Trophoblast cell (in vitro differentiated cells and primary cell): ENCODE measurements at regions not wholly inside any gene's neighbourhood (a gene's known extent, or its start where the extent isn't known, plus 50 kb on each side); places are given as distances from the start of the nearest gene placed in this dataset.

Experiments used
- DNase-seq, 2 donors: peaks; one replicate each; pipeline ENCODE4 v3.0.0-alpha.2; 2016
- H2AFZ ChIP-seq: 2 replicates; pipeline ENCODE4 v1.6.1; 2013; ENCODE audit warnings: low read length, moderate library complexity, mild to moderate bottlenecking; ENCODE audit not compliant: insufficient read depth, poor library complexity
- H2AK5ac ChIP-seq: 2 replicates; pipeline ENCODE4 v1.6.1; 2013; ENCODE audit warnings: mild to moderate bottlenecking, low read length
- H2BK120ac ChIP-seq: 2 replicates; pipeline ENCODE4 v1.6.1; 2013; ENCODE audit warnings: low read length, mild to moderate bottlenecking, moderate library complexity; ENCODE audit not compliant: insufficient read depth, poor library complexity
- H2BK12ac ChIP-seq: 2 replicates; pipeline ENCODE4 v1.6.1; 2013; ENCODE audit warnings: mild to moderate bottlenecking, low read length, moderate library complexity
- H2BK5ac ChIP-seq: 2 replicates; pipeline ENCODE4 v1.6.1; 2013; ENCODE audit warnings: low read length, low read depth, moderate library complexity, mild to moderate bottlenecking; ENCODE audit not compliant: poor library complexity
- H3K14ac ChIP-seq: 2 replicates; pipeline ENCODE4 v1.6.1; 2013; ENCODE audit warnings: mild to moderate bottlenecking, low read length
- H3K18ac ChIP-seq: 2 replicates; pipeline ENCODE4 v1.6.1; 2013; ENCODE audit warnings: mild to moderate bottlenecking, low read length
- H3K23ac ChIP-seq: 2 replicates; pipeline ENCODE4 v1.6.1; 2013; ENCODE audit warnings: low read length
- H3K27ac ChIP-seq: 2 replicates; pipeline ENCODE4 v1.5.1; 2013; ENCODE audit warnings: low read depth, mild to moderate bottlenecking, inconsistent platforms, low read length, moderate library complexity
- H3K27me3 ChIP-seq: 2 replicates; pipeline ENCODE4 v1.6.1; 2013; ENCODE audit warnings: inconsistent platforms, mild to moderate bottlenecking, low read length, moderate library complexity; ENCODE audit not compliant: insufficient read depth
- H3K36me3 ChIP-seq, 2 experiments: 1 replicate in 1 of 2; 2 replicates in 1 of 2; pipeline ENCODE4 v1.6.1; 2013; ENCODE audit warnings: low read length in 2 of 2, mild to moderate bottlenecking in 2 of 2, moderate library complexity in 1 of 2; ENCODE audit not compliant: insufficient read depth in 2 of 2, control insufficient read depth in 1 of 2
- H3K4ac ChIP-seq: 2 replicates; pipeline ENCODE4 v1.6.1; 2013; ENCODE audit warnings: low read depth, mild to moderate bottlenecking, low read length, moderate library complexity
- H3K4me1 ChIP-seq, 2 experiments: 1 replicate in 1 of 2; 2 replicates in 1 of 2; pipeline ENCODE4 v1.6.1; 2013; ENCODE audit warnings: low read length in 2 of 2, mild to moderate bottlenecking in 2 of 2, moderate library complexity in 1 of 2; ENCODE audit not compliant: insufficient read depth in 2 of 2, control insufficient read depth in 1 of 2
- H3K4me2 ChIP-seq: 2 replicates; pipeline ENCODE4 v1.6.1; 2013; ENCODE audit warnings: inconsistent platforms, mild to moderate bottlenecking, low read length, moderate library complexity
- H3K4me3 ChIP-seq: 2 replicates; pipeline ENCODE4 v1.5.1; 2013; ENCODE audit warnings: mild to moderate bottlenecking, low read depth, low read length, inconsistent platforms
- H3K79me1 ChIP-seq: one replicate; pipeline ENCODE4 v1.6.1; 2013; ENCODE audit warnings: low read length
- H3K79me2 ChIP-seq: 2 replicates; pipeline ENCODE4 v1.6.1; 2013; ENCODE audit warnings: low read length, mild to moderate bottlenecking; ENCODE audit not compliant: control insufficient read depth, insufficient read depth, poor library complexity
- H3K9ac ChIP-seq: 2 replicates; pipeline ENCODE4 v1.6.1; 2013; ENCODE audit warnings: mild to moderate bottlenecking, low read length
- H3K9me3 ChIP-seq: 2 replicates; pipeline ENCODE4 v1.6.1; 2013; ENCODE audit warnings: low read depth, mild to moderate bottlenecking, control low read depth, inconsistent platforms, low read length; ENCODE audit not compliant: insufficient read depth
- H4K12ac ChIP-seq: 2 replicates; pipeline ENCODE4 v1.6.1; 2013; ENCODE audit warnings: low read depth, mild to moderate bottlenecking, low read length, moderate library complexity
- H4K8ac ChIP-seq: 2 replicates; pipeline ENCODE4 v1.6.1; 2013; ENCODE audit warnings: low read depth, mild to moderate bottlenecking, low read length, moderate library complexity
- H4K91ac ChIP-seq: one replicate; pipeline ENCODE4 v1.6.1; 2013; ENCODE audit warnings: low read depth, mild to moderate bottlenecking, low read length, moderate library complexity
- WGBS: extraction: QIAGEN DNeasy Blood & Tissue Kit; methylation state at CpG from one replicate; pipeline ENCODE4 v1.1.7; 2013; ENCODE audit warnings: missing lambda C conversion rate; ENCODE audit not compliant: insufficient read length, insufficient coverage; ENCODE audit errors: extremely low coverage; 5-methylcytosine and 5-hydroxymethylcytosine counted together

DNA sequence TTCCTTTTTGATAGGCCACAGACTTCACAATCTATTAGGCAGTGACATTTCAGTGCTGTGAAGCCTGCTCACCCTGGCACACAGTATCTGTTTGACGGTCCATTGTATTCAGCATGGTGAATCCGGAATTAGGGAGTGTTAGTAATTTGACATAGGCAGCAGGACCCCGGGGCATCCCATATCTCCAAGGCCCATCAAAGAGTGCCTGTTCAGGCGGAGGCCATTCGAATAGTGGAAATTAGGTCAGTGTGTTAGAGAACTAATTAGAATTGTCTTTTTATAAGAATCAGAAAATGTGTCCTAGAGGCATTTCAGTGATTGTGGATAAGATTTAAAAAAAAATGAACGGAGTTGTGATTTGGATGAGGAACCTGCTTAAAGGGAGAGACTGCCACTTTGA is 818.8 kb upstream of the SOX11 start:
- Histone ChIP-seq H2AFZ (no peak overlapping the region), H3K4ac (no peak overlapping the region), H3K14ac (no peak overlapping the region), H2AK5ac (no peak overlapping the region), H3K79me2 (no peaks in the 10 kb centered on the region), H3K27me3 (no peaks in the 10 kb centered on the region), H3K79me1 (no peaks in the 10 kb centered on the region), H3K27ac (no peak overlapping the region), H3K9me3 (no peaks in the 10 kb centered on the region), H3K4me3 (no peak overlapping the region), H4K91ac (no peak overlapping the region), H3K36me3 (no peaks in the 10 kb centered on the region), H3K23ac (no peak overlapping the region), H3K4me2 (no peak overlapping the region), H3K18ac (no peak overlapping the region), H2BK12ac (no peak overlapping the region), H2BK5ac (no peak overlapping the region), H4K12ac (no peak overlapping the region), H3K9ac (no peak overlapping the region), H2BK120ac (no peak overlapping the region), H4K8ac (no peak overlapping the region), H3K4me1 (no peaks in the 10 kb centered on the region)
- no CpG with 5 or more reads among the region's 6 CpGs for WGBS
- DNase-seq: no peak

- Histone ChIP-seq H3K79me2 (no peaks in the 10 kb centered on the region), H3K36me3 (no peaks in the 10 kb centered on the region), H4K91ac (no peak overlapping the region), H3K4me3 (no peak overlapping the region), H3K9ac (no peak overlapping the region), H2AFZ (no peak overlapping the region), H3K4me1 (no peaks in the 10 kb centered on the region), H2AK5ac (no peak overlapping the region), H3K23ac (no peak overlapping the region), H4K8ac (no peak overlapping the region), H2BK120ac (no peak overlapping the region), H3K4ac (no peak overlapping the region), H3K27ac (no peak overlapping the region), H3K27me3 (no peaks in the 10 kb centered on the region), H2BK12ac (no peak overlapping the region), H3K14ac (no peak overlapping the region), H3K18ac (no peak overlapping the region), H3K9me3 (no peaks in the 10 kb centered on the region), H3K79me1 (no peaks in the 10 kb centered on the region), H2BK5ac (no peak overlapping the region), H3K4me2 (no peak overlapping the region), H4K12ac (no peak overlapping the region)
- no peak for DNase-seq
- WGBS: no CpG with 5 or more reads among the region's 3 CpGs
Observed at GRCh38 chr2:4873876-4874593, 818.1 kb upstream of the SOX11 start.

GRCh38 chr2:4882421-4882820 is 809.8 kb upstream of the SOX11 start:
- Histone ChIP-seq H3K18ac (no peak overlapping the region), H3K4me1 (no peaks in the 10 kb centered on the region), H2AK5ac (no peak overlapping the region), H2AFZ (no peak overlapping the region), H3K27me3 (no peaks in the 10 kb centered on the region), H2BK12ac (no peak overlapping the region), H3K23ac (no peak overlapping the region), H3K4ac (no peak overlapping the region), H3K79me1 (no peaks in the 10 kb centered on the region), H3K14ac (no peak overlapping the region), H3K79me2 (no peaks in the 10 kb centered on the region), H3K4me3 (no peak overlapping the region), H3K9me3 (peaks cover 7% of the 10 kb centered on the region), H4K91ac (no peak overlapping the region), H3K9ac (no peak overlapping the region), H3K36me3 (no peaks in the 10 kb centered on the region), H2BK5ac (no peak overlapping the region), H2BK120ac (no peak overlapping the region), H3K4me2 (no peak overlapping the region), H4K12ac (no peak overlapping the region), H4K8ac (no peak overlapping the region), H3K27ac (no peak overlapping the region)
- no peak for DNase-seq
- WGBS: no CpG with 5 or more reads among the region's 3 CpGs

DNA sequence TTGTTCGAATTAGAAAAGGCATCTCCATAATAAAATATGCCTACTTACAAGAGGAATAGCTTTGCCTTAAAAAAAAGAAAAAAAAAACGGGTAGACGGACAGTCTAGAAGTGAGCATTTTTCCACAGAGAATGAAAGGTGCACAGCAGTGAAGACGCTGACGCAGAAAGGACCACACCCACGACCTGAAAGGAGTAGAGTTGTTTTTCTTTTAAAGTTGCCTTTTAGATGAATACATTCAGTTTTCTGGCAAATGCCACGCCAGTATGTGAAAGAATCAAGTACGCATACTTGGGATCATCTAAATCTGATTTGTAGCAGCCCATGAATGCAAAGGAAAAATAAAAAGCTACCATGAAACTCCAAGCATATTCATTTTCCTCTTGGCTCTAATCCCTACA is 809.2 kb upstream of the SOX11 start:
- Histone ChIP-seq H3K79me2 (no peaks in the 10 kb centered on the region), H3K14ac (no peak overlapping the region), H3K4me1 (no peaks in the 10 kb centered on the region), H4K91ac (no peak overlapping the region), H3K27me3 (no peaks in the 10 kb centered on the region), H4K12ac (no peak overlapping the region), H3K4me3 (no peak overlapping the region), H3K4ac (no peak overlapping the region), H3K4me2 (no peak overlapping the region), H2BK12ac (no peak overlapping the region), H3K9me3 (peaks cover 7% of the 10 kb centered on the region), H3K79me1 (no peaks in the 10 kb centered on the region), H3K18ac (no peak overlapping the region), H2BK5ac (no peak overlapping the region), H3K27ac (no peak overlapping the region), H2BK120ac (no peak overlapping the region), H3K36me3 (no peaks in the 10 kb centered on the region), H2AFZ (no peak overlapping the region), H4K8ac (no peak overlapping the region), H2AK5ac (no peak overlapping the region), H3K9ac (no peak overlapping the region), H3K23ac (no peak overlapping the region)
- no peak for DNase-seq
- WGBS: no CpG with 5 or more reads among the region's 8 CpGs
